ENCODE measurements at regions not wholly inside any gene's neighbourhood (a gene's known extent, or its start where the extent isn't known, plus 50 kb on each side); places are given as distances from the start of the nearest gene placed in this dataset.

DNA sequence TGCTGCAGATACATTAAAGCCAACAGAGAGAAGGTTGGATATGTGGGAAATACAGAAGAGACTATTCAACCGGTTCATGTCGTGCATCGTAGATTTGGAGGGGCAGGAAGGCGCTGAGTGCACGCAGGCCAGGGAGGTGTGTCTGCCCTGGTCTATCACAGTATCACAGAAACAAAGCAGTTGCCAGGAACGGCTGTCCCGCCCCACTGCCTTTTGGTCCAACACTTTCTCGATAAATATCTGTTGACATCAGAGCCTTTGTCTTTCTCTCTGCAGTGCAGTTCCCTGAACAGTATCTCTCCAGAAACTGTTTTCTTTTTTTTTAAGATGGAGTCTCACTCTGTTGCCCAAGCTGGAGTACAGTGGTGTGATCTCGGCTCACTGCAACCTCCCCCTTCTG is 151.1 kb upstream of the BCOR start:
- TF ChIP-seq JUND (IDR thresholded peaks at IDR 0.05) (no peak), RFX5 (IDR thresholded peaks at IDR 0.05; ENCODE audit: low read length) (no peak), USF2 (IDR thresholded peaks at IDR 0.05; ENCODE audit: borderline replicate concordance, low read depth, low read length) (no peak), MAX (IDR thresholded peaks at IDR 0.05; ENCODE audit: low read depth) (no peak), EZH2phosphoT487 (IDR thresholded peaks at IDR 0.05; ENCODE audit: borderline replicate concordance, low read depth) (no peak), ZBTB33 (IDR thresholded peaks at IDR 0.05; ENCODE audit: borderline replicate concordance, low read depth) (no peak), YY1 (IDR thresholded peaks at IDR 0.05; ENCODE audit: low read depth) (no peak), POLR2AphosphoS5 (IDR thresholded peaks at IDR 0.05; ENCODE audit: low read depth, low read length) (no peak), MXI1 (IDR thresholded peaks at IDR 0.05; ENCODE audit: low read depth, low read length) (no peak)
- TF ChIP-seq, protein P1, sequence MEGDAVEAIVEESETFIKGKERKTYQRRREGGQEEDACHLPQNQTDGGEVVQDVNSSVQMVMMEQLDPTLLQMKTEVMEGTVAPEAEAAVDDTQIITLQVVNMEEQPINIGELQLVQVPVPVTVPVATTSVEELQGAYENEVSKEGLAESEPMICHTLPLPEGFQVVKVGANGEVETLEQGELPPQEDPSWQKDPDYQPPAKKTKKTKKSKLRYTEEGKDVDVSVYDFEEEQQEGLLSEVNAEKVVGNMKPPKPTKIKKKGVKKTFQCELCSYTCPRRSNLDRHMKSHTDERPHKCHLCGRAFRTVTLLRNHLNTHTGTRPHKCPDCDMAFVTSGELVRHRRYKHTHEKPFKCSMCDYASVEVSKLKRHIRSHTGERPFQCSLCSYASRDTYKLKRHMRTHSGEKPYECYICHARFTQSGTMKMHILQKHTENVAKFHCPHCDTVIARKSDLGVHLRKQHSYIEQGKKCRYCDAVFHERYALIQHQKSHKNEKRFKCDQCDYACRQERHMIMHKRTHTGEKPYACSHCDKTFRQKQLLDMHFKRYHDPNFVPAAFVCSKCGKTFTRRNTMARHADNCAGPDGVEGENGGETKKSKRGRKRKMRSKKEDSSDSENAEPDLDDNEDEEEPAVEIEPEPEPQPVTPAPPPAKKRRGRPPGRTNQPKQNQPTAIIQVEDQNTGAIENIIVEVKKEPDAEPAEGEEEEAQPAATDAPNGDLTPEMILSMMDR (IDR thresholded peaks at IDR 0.05): no peak

Measured in SK-N-SH (cell line).